Colonic mucosa (tissue), 4 donors: ENCODE measurements at regions not wholly inside any gene's neighbourhood (a gene's known extent, or its start where the extent isn't known, plus 50 kb on each side); places are given as distances from the start of the nearest gene placed in this dataset.
"Not testable (repeated sequence)": the region's sequence is repeated elsewhere in the genome, so short reads cannot be mapped to it uniquely, and the experiment has no call there.

Experiments used
- DNase-seq: peaks from one replicate; pipeline ENCODE4 v3.0.0-alpha.2; 2020
- H3K27ac ChIP-seq: fragments of 200-600 bp; one replicate; pipeline ENCODE4 v1.8.0; 2021
- H3K27me3 ChIP-seq: fragments of 200-600 bp; one replicate; pipeline ENCODE4 v1.8.0; 2021
- H3K36me3 ChIP-seq: fragments of 200-600 bp; one replicate; pipeline ENCODE4 v1.8.0; 2021
- H3K4me1 ChIP-seq: fragments of 200-600 bp; one replicate; pipeline ENCODE4 v1.8.0; 2021; ENCODE audit warnings: mild to moderate bottlenecking
- H3K4me3 ChIP-seq: fragments of 200-600 bp; one replicate; pipeline ENCODE4 v1.8.0; 2021
- H3K9ac ChIP-seq, 2 donors: one replicate each; pipeline ENCODE4 v1.7.0; 2013; ENCODE audit warnings: control low read depth in 2 of 2, low read depth in 2 of 2, low read length in 2 of 2
- H3K9me3 ChIP-seq: fragments of 200-600 bp; one replicate; pipeline ENCODE4 v1.8.0; 2021
- CTCF ChIP-seq: fragments of 200-600 bp; IDR thresholded peaks from one replicate; pipeline ENCODE4 v1.8.0; 2022; ENCODE audit warnings: antibody characterized with exemption, mild to moderate bottlenecking
- intact Hi-C: fragments of 100-400 bp; cut with DNase I; formaldehyde crosslinking; loops from one replicate; pipeline ENCODE4 v1.14.1; 2022
- donor health status: healthy.
- donor health status: DM: no; HTN: no; CAD: no.
- donor health status: DM: no; HTN: no; CAD: no.

- Histone ChIP-seq H3K27ac (no peak overlapping the region), H3K36me3 (no peaks in the 10 kb centered on the region), H3K27me3 (no peaks in the 10 kb centered on the region), H3K9me3 (no peaks in the 10 kb centered on the region), H3K9ac (no peak overlapping the region), H3K4me1 (no peaks in the 10 kb centered on the region), H3K4me3 (no peak overlapping the region)
- DNase-seq = no peak
- intact Hi-C loops = no loop called here
- no peak for TF ChIP-seq CTCF
Measured at GRCh38 chr6:158897236-158897635, 78.1 kb upstream of the EZR start.

- TF ChIP-seq CTCF = no peak
- Histone ChIP-seq H3K4me1 (no peaks in the 10 kb centered on the region), H3K9ac (no peak overlapping the region), H3K36me3 (no peaks in the 10 kb centered on the region), H3K27me3 (no peaks in the 10 kb centered on the region), H3K9me3 (no peaks in the 10 kb centered on the region), H3K4me3 (no peak overlapping the region), H3K27ac (no peak overlapping the region)
- DNase-seq = no peak
- intact Hi-C loops = no loop called here
Measured at GRCh38 chr6:158895661-158896060, 76.5 kb upstream of the EZR start.

GRCh38 chr6:158894193-158894592, 75.0 kb upstream of the EZR start:
- Histone ChIP-seq H3K9ac (no peak overlapping the region), H3K27ac (no peak overlapping the region), H3K27me3 (no peaks in the 10 kb centered on the region), H3K4me1 (no peaks in the 10 kb centered on the region), H3K4me3 (no peak overlapping the region), H3K9me3 (no peaks in the 10 kb centered on the region), H3K36me3 (no peaks in the 10 kb centered on the region)
- DNase-seq = no peak
- no peak for TF ChIP-seq CTCF
- intact Hi-C loops = no loop called here

GRCh38 chr6:158892266-158892665, 73.1 kb upstream of the EZR start:
- no peaks in the 10 kb centered on the region for H3K4me1 ChIP-seq
- DNase-seq = no peak
- H3K27ac ChIP-seq = no peak overlapping the region
- H3K4me3 ChIP-seq = no peak overlapping the region
- H3K9ac ChIP-seq = no peak overlapping the region
- no peaks in the 10 kb centered on the region for H3K36me3 ChIP-seq
- H3K9me3 ChIP-seq = no peaks in the 10 kb centered on the region
- no peaks in the 10 kb centered on the region for H3K27me3 ChIP-seq
- no peak for TF ChIP-seq CTCF
- intact Hi-C loops = no loop called here

GRCh38 chr6:158891560-158891959, 72.4 kb upstream of the EZR start:
- DNase-seq, H3K4me1 ChIP-seq, H3K27me3 ChIP-seq, H3K9me3 ChIP-seq, H3K27ac ChIP-seq, H3K36me3 ChIP-seq, intact Hi-C loops, H3K9ac ChIP-seq, H3K4me3 ChIP-seq: not testable (repeated sequence)

GRCh38 chr6:158888171-158888570, 69.0 kb upstream of the EZR start:
- H3K4me1 ChIP-seq, intact Hi-C loops, H3K4me3 ChIP-seq, H3K36me3 ChIP-seq, H3K9me3 ChIP-seq, H3K27me3 ChIP-seq, DNase-seq, H3K27ac ChIP-seq, H3K9ac ChIP-seq: not testable (repeated sequence)

- H3K9ac ChIP-seq, H3K27me3 ChIP-seq, H3K4me1 ChIP-seq, intact Hi-C loops, H3K27ac ChIP-seq, DNase-seq, H3K9me3 ChIP-seq, H3K4me3 ChIP-seq, H3K36me3 ChIP-seq: not testable (repeated sequence)
Measured at GRCh38 chr6:158886346-158886977, 67.3 kb upstream of the EZR start.

- H3K4me3 ChIP-seq, H3K27me3 ChIP-seq, H3K4me1 ChIP-seq, intact Hi-C loops, H3K9me3 ChIP-seq, H3K36me3 ChIP-seq, H3K9ac ChIP-seq, H3K27ac ChIP-seq, DNase-seq: not testable (repeated sequence)
Measured at GRCh38 chr6:158881884-158882283, 62.7 kb upstream of the EZR start.

- H3K27me3 ChIP-seq, H3K27ac ChIP-seq, H3K4me3 ChIP-seq, H3K36me3 ChIP-seq, H3K4me1 ChIP-seq, intact Hi-C loops, H3K9me3 ChIP-seq, H3K9ac ChIP-seq, DNase-seq: not testable (repeated sequence)
Measured at GRCh38 chr6:158881276-158881675, 62.1 kb upstream of the EZR start.
